IPS DF 19.7 (cell line): ENCODE measurements at regions not wholly inside any gene's neighbourhood (a gene's known extent, or its start where the extent isn't known, plus 50 kb on each side); places are given as distances from the start of the nearest gene placed in this dataset.
"Not testable (repeated sequence)": the region's sequence is repeated elsewhere in the genome, so short reads cannot be mapped to it uniquely, and the experiment has no call there.

Source experiments
- DNase-seq: peaks from one replicate; pipeline ENCODE4 v3.0.0-alpha.2; 2013; ENCODE audit warnings: low read depth, low spot score

DNA sequence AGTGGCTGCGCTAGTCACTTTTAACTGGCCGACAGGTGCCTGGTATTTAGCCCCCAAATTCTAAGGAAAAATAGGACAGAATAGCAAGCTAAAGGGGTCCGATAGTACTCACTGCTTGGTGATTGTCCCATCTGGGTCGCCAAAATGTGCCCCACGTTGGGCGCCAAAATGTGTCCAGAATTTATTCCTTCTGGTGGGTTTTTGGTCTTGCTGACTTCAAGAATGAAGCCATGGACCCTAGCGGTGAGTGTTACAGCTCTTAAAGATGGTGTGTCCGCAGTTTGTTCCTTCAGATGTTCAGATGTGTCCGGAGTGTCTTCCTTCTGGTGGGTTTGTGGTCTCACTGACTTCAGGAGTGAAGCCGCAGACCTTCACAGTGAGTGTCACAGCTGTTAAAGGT lies 144.8 kb upstream of the XIRP2 start:
- DNase-seq = not testable (repeated sequence)

DNA sequence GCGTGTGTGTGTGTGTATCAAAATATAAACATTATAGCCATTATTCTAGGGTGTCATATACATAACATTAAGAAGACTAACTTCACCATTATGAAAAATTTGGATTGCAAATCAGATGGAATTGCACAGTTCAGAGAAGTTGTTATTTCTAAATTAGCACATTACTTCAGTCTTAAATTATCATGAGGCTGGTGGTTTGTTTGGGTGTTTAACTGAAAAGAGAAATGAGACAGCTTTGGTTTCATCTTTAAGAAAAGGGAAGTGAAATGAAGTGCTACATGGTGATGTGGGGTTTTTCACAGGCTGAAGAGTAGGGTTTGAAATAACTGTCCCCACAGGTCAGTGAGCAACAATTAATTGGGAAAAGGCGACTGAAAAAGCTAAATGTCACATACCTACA lies 161.2 kb upstream of the XIRP2 start:
- DNase-seq = no peak

DNA sequence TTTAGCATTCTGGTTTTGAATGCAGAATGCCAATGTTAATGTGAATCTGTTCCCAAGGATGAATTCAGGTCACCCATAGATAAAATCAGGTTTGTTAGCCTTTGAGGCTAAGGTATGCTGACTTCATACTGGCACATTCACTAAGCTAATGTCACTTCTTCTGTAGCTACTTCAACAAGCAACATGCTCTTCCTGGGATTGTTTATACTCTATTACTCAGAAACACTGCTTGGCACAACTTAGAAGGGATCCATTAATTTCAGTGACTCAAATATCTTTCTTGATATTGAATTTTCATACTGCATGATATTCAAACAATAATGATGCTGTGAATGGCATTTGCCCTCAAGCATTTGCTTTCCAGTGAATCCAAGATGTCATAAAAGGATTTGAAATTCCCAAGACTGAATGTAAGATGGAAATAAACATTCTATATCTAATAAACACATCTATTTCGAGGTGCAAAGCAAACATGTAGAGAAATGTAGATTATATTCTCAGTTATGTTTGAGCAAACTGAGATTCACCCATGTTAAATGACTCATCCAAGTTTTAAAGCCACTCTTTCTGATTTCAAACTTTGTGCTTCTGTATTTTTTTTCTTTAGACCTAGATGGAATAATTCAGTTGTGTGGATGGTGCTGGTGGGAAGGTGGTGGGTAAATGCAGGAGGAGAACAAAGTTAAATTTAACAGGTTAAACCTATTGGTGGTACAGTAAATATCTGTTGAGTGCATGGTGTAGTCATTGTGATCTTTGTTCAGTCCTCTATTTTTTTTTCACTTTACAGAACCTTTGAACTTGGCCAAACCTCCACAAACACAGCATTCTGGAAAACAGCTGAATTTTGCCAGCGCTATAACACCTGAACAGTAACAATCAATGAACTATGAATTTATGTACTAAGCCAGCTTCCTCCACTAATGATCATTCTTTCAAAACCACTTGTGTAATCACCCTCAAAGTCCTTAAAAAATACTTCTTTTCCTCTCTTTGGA lies 162.1 kb upstream of the XIRP2 start:
- DNase-seq = no peak

DNA sequence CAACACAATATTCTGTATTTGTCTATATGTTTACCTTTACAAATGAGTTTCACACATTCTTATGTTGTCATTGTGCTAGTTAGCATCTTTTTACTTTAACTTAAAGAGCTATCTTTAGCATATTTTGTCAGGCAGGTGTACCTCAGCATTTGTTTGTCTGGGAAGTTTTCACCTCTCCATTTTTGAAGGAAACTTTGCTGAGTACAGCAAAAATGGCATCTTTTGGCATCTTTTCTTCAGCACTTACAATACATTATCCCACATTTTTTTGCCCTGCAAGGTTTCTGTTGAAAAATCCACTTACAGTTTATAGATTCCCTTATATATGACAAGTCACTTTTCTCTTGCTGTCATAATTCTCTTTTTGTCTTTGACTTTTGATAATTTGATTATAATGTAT lies 171.3 kb upstream of the XIRP2 start:
- DNase-seq = no peak

DNA sequence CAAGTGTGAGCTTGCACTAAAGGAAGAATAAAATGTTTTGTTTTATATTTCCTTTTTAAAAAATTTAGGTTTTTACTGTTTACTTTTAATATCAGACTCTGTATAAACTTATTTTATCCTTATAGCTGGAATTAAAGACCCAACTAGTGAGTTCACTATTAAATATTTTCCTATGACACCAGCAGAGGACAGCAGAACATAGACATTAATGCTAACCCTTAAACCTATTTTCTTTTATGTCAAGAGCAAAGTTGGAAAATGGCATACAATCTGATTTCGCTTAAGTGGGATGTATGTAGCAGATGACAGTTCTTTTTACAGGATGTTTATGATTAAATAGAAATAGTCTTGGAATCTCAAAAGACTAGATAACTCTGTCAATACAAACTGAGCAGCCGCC lies 188.2 kb upstream of the XIRP2 start:
- DNase-seq = no peak

DNA sequence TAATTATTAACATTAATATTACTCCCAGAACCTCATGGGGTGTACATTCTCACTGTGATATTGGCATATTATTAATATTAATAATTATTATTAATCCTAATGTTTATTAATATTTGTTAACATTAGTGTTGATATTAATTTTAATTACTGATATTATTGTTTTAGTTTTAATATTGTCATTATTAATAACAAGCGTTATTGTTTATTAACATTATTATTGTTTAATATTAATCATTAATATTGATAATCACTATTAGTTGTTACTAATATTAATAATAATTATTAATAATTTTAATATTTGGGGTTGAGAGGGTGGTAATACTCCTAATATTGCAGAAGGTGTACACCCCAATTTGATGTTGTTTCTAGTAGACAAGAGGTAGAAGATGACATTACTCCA lies 193.1 kb upstream of the XIRP2 start:
- DNase-seq = no peak

DNA sequence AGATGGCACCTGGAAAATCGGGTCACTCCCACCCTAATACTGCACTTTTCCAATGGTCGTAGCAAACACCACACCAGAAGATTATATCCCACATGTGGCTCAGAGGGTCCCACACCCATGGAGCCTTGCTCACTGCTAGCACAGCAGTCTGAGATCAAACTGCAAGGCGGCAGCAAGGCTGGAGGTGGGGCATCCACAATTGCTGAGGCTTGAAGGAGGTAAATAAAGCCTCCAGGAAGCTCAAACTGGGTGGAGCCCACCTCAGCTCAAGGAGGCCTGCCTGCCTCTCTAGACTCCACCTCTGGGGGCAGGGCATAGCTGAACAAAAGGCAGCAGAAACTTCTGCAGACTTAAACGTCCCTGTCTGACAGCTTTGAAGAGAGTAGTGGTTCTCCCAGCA lies 192.0 kb upstream of the SCN7A start:
- DNase-seq = not testable (repeated sequence)

DNA sequence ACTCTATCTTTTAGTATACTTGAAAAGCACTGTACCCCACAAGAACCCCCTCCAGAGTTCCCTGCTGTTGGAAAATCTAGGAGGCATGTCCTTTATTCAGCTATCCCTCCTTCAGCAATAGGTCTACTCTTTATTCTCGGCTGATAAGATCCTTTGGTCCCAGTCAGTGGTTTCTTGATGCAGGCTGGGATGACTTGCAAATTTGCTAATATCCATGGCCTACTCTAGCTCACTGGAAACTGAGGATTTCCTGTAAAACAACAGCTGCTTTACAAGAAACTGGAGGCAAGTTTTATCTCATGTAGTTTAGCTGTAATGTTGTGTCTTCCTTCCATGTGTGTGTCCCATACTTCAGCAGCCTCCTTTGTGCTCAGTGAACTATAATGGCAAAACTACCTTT lies 183.9 kb upstream of the SCN7A start:
- DNase-seq = no peak

DNA sequence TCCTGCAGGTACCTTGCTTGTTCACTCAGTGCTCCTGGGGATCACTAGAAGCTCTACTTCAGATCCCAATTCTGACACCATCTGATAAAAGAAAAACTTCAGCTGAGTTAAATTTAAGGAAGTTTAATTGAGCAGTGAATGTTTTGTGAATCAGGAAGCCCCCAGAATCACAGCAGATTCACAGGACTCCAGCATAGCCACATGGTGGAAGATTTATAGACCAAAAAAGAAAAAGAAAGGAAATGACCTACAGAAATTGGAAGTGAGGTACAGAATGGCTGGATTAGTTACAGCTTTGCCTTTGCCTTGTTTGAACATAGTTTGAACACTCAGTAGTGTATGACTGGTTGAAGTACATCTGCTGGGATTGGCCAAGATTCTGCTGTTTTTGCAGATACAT lies 182.7 kb upstream of the SCN7A start:
- no peak for DNase-seq

DNA sequence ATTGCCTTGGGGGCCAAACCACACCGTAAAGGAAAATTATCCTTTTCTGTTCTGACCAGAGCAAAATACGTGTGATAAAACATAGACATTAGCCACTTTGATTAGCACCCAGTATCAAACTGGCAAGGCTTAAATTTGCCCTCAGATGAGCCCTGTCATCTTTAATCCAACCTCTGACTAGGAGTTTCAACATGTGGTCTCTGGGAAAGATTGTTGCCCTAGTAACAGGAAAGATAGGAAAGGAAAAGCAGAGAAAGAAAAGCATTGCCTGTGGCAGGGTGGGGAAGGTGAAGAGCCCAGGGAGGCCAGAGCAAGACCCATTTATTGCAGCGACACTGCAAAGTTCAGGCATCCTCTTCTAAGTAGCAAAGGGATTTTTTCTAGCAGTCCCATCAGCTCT lies 181.5 kb upstream of the SCN7A start:
- no peak for DNase-seq

DNA sequence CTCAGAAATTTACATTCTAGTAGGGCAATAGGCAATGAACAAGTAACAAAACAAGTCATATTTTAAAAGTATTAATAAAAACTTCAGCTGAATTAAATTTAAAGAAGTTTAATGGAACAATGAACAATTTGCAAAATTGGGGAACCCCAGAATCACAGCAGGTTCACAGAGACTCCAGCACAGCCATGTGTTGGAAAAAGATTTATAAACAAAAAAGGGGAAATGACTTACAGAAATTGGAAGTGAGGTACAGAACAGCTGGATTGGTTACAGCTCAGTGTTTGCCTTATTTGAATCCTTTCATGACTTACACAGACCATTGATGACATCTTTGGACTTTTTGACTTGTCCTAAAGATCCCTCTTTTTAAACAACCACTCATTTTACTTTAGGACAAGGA lies 179.9 kb upstream of the SCN7A start:
- no peak for DNase-seq

DNA sequence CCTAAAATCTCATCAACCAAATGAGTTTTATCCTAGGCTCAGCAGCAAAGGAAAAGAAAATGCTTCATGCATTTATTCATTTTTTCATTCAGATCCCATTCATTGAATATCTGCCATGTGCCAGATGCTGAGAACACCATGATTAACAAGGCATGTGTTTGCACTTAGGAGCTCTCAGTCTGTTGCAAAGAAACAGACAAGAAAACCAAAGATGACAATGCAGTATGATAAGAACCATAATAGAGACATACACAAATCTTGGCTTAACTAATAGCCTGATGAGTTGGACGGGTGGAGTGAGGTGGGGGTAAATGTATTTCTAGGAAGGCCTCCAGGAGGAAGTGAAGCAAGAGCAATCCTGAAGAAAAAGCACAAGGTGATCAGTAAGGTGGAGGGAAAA lies 177.8 kb upstream of the SCN7A start:
- DNase-seq = no peak

DNA sequence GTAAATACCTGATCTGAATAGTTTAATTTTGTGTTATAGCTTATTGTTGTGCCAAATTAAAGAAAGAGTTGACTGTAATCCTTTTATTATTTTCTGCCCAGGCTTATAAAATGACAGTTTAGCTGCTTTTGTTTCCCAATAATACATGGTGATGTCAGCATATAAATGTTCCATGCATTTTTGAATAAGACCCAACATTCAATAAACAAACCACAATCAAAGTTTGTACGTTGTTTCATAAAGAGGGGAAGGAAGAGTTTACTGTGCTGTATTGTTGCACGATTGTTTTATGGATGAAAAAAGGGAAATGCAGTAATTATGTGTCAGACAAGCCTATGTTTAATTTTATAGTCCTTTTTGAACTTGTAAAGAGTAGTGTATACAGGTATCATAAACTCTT lies 177.2 kb upstream of the SCN7A start:
- no peak for DNase-seq

DNA sequence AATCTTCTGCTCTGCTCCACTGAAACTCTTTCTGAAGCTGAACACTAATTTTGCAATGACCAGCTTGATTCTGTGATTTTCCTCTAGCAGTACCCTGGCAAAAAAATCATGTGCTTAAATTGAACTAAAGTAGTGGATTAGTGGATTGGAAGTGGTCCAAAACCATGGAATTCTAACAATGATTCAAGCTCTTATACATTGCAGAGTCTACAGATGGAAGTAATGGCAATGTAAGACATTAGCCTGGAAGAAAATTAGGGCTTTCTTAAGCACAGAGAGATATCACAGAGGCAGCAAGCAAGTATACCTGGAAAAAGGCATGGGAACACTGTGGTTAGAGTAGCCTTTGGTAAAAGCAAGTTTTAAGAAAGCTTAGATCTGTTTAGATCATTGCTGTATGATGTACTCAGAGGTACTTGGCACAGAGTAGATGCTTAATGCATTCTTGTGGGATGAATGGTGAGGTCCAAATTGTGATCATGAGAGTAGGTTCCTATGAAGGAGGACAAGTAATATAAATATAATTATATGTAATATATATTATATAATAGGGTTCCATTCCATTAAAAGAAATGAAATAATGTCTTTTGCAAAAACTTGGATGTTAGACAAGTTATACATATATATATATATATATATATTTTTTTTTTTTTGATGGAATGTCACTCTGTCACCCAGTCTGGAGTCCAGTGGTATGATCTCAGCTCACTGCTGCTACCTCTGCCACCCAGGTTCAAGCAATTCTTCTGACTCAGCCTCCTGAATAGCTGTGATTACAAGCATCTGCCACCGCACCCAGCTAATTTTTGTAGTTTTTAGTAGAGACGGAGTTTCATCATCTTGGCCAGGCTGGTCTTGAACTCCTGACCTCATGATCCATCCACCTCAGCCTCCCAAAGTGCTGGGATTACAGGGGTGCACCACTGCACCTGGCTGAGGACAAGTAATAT lies 172.2 kb upstream of the SCN7A start:
- no peak for DNase-seq

DNA sequence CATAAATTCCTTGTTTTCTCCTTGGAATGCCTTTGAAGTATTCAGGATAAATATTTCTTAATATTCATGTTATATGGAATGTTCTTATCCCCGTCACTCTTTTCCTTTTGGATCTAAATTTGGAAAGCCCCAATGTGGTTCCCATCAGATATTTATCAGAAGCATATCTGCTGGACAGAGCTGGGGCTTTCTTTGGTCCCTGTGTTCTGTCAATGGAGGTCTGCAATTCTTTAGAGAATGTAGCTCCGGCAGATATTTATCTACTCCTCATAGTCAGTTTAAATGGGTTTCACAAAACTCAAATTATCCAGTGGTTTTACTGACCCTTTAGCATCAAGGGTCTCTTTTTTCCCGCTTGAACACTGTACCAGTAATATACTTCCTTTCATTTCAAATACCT lies 167.8 kb upstream of the SCN7A start:
- no peak for DNase-seq

DNA sequence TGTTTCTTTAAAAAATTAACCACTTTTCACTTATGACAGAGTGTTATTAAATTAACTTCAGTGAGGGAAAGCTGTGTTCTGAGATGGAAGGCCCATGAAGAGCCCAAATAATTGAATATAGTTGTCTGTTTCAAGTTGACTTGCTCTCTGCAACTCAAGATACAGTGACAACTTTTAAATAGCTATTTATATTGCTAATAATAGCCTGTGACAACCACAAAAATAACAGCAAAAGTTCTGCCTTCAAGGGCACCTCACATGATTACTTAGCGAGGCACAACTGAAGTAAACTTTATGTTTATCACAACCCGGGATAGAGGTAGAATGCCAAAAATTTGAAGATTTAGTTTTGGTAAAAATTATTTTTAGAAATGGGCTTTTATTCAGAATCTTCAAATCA lies 167.3 kb upstream of the SCN7A start:
- no peak for DNase-seq

DNA sequence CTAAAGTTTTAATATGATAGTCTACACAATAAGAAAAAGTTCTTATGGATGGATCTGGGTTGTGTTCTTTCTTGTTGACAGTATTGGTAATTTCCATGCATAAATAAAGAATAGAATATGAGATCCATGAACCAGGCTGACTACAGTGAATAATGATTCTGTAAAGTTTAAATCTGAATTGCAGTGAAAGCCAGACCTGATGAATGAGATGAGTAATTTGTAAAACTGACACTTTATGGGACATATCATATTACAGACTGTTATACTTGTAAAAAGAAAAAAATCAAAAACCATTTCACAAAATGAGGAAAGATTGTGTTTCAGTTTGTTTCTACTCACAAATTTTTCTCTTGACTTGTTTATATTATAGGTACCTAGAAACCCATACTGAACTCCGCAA lies 164.9 kb upstream of the SCN7A start:
- DNase-seq = no peak

DNA sequence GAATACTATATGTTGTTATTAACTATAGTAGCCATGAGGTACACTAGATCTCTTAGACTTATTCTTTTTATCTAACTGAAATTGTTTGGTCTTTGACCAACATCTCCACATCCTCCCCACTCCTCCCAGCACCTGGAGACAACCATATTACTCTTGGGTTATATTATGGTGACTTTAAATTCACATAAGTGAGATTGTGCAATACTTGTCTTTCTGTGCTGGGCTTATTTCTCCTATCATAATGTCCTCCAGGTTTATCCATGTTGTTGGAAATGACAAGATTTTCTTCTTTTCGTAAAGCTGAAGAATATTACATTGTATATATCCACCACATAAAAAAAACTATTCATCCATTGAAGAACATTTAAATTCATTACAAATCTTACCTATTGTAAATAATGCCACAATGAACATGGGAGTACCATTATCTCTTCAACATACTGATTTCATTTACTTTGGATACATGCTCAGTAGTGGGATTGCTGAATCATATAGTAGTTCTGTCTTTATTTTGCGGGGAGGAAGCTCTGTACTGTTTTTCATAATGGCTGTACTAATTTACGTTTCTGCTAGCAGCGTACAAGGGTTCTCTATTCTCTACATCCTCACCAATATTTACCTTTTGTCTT lies 159.2 kb upstream of the SCN7A start:
- no peak for DNase-seq

DNA sequence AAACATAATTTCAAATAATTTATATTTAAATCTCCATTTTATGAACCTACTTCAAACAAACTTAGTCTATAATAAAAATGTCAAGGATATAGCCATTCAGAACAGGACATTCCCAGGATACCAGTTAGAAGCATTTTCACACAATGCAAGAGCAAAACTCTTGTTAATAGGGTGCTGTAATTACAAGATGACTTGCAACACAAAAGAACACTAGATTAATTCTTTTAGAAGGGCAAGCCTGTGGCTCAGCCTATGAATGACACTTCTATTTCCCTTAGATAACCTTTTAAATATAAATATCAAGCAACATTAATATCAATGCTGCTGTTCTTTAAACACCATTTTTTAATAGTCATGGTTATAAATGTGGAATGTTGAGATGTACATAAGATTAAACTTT lies 157.9 kb upstream of the SCN7A start:
- DNase-seq = no peak

DNA sequence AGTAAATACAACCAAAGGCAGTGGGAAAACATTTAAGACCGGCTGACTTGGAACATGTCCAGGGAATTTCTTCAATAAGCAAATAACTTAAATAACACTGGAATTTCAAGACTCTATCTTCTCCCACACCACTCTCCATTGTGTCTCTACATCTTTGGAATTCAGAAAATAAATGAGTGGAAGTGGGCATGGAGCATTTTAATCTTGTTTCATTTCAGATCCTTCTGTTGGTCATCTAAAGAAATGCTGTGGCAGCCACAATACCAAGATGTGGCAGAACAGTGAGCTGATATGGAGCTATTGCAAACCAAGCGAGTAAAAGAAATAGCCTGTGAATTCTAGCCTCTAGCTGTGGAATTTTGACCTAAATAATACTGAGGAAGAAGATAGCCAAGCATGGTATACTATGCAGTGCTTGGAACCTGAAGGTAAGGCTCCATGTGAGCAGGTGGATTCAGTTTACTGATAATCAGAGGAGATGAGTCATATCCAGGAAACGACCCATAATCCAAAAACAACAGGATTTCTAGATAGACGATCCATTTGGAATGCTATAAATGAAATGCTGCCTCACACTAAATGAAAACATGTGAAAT lies 157.1 kb upstream of the SCN7A start:
- DNase-seq = no peak

DNA sequence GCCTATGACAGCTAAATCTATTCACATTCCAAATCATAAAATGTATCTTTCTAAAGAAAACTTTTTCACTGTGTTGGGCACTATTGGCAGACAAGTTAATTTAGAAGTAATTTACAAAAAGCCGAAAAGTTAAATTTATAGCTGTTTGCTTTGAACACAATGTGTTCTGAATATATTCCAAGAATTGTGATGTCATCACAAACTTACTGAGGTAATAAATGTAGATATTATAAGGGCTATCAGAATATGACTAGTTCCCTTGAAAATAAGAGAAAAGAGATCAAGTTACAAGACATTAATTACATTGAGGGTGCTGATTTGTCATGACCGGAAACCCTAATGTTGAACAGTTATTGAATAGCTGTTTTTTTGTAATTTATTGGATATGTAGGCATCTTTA lies 153.9 kb upstream of the SCN7A start:
- no peak for DNase-seq

DNA sequence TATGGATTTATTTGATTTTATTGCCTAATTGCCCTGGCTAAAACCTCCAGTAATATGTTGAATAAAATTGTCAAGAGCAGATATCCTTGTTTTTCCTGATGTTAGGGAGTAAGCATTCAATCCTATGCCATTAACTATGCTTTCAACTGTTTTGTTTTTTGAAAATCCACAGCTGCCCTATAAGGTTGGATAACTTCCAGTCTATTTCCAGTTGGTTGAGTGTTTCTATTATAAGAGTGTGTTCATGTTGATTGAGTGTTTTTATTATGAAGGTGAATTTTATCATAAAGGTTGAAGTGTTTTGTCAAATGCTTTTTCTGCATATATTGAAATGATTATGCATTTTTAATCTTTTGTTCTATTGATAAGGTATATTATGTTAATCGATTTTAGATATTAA lies 149.9 kb upstream of the SCN7A start:
- no peak for DNase-seq
